Karpas-422 (cell line): ENCODE measurements at regions not wholly inside any gene's neighbourhood (a gene's known extent, or its start where the extent isn't known, plus 50 kb on each side); places are given as distances from the start of the nearest gene placed in this dataset.

ENCODE experiments used
- DNase-seq: peaks from one replicate; pipeline ENCODE4 v3.0.0-alpha.2; 2015
- H2AFZ ChIP-seq: fragments of 200-600 bp; sonication (generic); 2 replicates; pipeline ENCODE4 v1.6.1; 2014; ENCODE audit warnings: antibody characterized with exemption, low read length, mixed read lengths
- H3K27ac ChIP-seq: fragments of 200-600 bp; sonication (generic); 2 replicates; pipeline ENCODE4 v1.5.1; 2014; ENCODE audit warnings: mild to moderate bottlenecking, low read length, moderate library complexity
- H3K27me3 ChIP-seq: fragments of 200-600 bp; sonication (generic); 2 replicates; pipeline ENCODE4 v1.6.1; 2014; ENCODE audit warnings: low read length, mixed read lengths
- H3K36me3 ChIP-seq: fragments of 200-600 bp; sonication (generic); 2 replicates; pipeline ENCODE4 v1.6.1; 2014; ENCODE audit warnings: low read length, mixed read lengths; ENCODE audit not compliant: insufficient read depth
- H3K4me1 ChIP-seq: fragments of 200-600 bp; sonication (generic); 2 replicates; pipeline ENCODE4 v1.6.1; 2014; ENCODE audit warnings: mild to moderate bottlenecking, low read length, mixed read lengths
- H3K4me2 ChIP-seq: fragments of 200-600 bp; sonication (generic); 2 replicates; pipeline ENCODE4 v1.6.1; 2014; ENCODE audit warnings: low read length, low read depth, mild to moderate bottlenecking; ENCODE audit not compliant: poor library complexity, severe bottlenecking
- H3K4me3 ChIP-seq: fragments of 200-600 bp; sonication (generic); 2 replicates; pipeline ENCODE4 v1.5.1; 2014; ENCODE audit warnings: mild to moderate bottlenecking, antibody characterized with exemption, low read length, mixed read lengths
- H3K79me2 ChIP-seq: fragments of 200-600 bp; sonication (generic); 2 replicates; pipeline ENCODE4 v1.6.1; 2014; ENCODE audit warnings: mild to moderate bottlenecking, low read length, mixed read lengths
- H3K9ac ChIP-seq: fragments of 200-600 bp; sonication (generic); 2 replicates; pipeline ENCODE4 v1.6.0; 2014; ENCODE audit warnings: low read length
- H3K9me2 ChIP-seq: fragments of 200-600 bp; sonication (generic), shearing (Covaris generic); replicated peaks from 2 replicates; pipeline ENCODE4 v1.6.0; 2014; ENCODE audit warnings: mild to moderate bottlenecking, low read length, moderate library complexity; ENCODE audit not compliant: insufficient read depth
- H3K9me3 ChIP-seq: fragments of 300-700, 200-600 bp; sonication (generic); 2 replicates; pipeline ENCODE4 v1.6.1; 2014; ENCODE audit warnings: low read length, mixed read lengths
- H4K20me1 ChIP-seq: fragments of 200-600 bp; sonication (generic); 2 replicates; pipeline ENCODE4 v1.6.1; 2014; ENCODE audit warnings: mild to moderate bottlenecking, antibody characterized with exemption, low read length, low read depth; ENCODE audit not compliant: insufficient read depth

DNA sequence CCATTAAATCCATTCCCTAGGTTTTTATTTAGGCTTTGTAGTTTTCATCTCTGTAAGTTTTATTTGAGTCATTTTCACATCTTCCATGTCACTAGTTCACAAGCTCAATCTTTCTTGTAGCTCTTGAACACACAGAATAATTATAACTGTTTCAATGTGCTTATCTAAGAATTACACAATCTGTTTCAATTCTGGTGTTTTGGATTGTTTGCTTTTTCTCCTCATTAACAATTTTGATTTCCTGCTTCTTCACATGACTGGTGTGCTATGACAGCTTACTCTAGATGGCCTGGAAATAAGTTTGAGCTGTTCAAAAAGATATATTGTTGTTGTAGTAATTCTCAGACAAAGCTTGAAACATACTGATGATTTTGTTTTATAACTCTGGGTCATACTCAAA is 1974.1 kb upstream of the NUDT12 start:
- Histone ChIP-seq H3K79me2 (no peaks in the 10 kb centered on the region), H3K27me3 (no peaks in the 10 kb centered on the region), H3K27ac (no peak overlapping the region), H2AFZ (no peak overlapping the region), H3K9me3 (peaks cover 35% of the 10 kb centered on the region), H3K9me2 (no peaks in the 10 kb centered on the region), H3K36me3 (no peaks in the 10 kb centered on the region), H4K20me1 (no peaks in the 10 kb centered on the region), H3K4me2 (no peak overlapping the region), H3K4me1 (no peaks in the 10 kb centered on the region), H3K9ac (no peak overlapping the region), H3K4me3 (no peak overlapping the region)
- no peak for DNase-seq

DNA sequence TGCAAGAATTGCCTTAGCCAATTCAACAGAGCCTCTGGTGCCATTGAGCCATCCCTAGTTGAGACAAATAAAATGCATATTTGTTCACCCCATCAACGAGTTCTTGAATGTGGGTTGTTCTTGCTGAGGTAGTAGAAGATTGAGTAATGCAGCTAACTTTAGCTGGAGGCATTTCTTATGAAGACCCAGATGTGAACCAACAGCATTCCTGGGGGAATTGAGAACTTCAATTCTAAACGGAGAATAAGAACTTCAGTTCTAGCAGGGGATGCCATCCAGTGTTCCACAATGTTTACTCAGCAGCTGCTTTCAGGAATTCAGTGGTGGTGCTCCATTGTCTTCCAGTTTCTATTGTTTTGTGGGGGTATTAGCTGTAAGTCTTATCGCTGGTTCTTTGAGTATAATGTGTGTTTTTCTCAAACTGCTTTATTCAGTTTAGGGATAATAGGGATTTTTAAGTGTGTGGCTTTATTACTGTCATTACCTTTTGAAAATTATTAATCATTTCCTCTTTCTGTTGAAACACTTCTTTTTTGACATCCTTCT is 1968.2 kb upstream of the NUDT12 start:
- Histone ChIP-seq H3K9me2 (no peaks in the 10 kb centered on the region), H3K4me3 (no peak overlapping the region), H3K9me3 (peaks cover 8% of the 10 kb centered on the region), H4K20me1 (no peaks in the 10 kb centered on the region), H3K9ac (no peak overlapping the region), H3K27me3 (no peaks in the 10 kb centered on the region), H2AFZ (no peak overlapping the region), H3K27ac (no peak overlapping the region), H3K4me1 (no peaks in the 10 kb centered on the region), H3K36me3 (no peaks in the 10 kb centered on the region), H3K79me2 (no peaks in the 10 kb centered on the region), H3K4me2 (no peak overlapping the region)
- no peak for DNase-seq

DNA sequence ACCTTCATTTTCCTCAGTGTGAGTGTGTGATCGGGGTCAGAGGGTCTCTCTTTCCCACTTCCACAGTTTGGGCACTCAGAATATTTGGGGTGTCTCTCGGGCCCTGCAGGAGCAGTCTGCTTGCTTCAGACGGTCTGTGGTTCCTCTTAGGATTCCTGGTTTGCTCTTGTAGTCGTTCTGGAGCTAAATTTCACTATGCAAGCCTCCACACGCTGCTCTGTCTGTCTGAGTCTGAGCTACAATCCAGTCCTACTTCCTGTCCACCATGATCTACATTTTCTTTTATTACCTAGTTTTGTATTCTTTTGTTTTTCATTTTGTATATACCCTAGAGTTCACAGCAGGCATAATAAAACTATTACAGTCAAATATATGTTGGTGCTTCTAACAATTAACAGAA is 1967.3 kb upstream of the NUDT12 start:
- no peaks in the 10 kb centered on the region for H3K79me2 ChIP-seq
- no peak overlapping the region for H3K4me2 ChIP-seq

DNA sequence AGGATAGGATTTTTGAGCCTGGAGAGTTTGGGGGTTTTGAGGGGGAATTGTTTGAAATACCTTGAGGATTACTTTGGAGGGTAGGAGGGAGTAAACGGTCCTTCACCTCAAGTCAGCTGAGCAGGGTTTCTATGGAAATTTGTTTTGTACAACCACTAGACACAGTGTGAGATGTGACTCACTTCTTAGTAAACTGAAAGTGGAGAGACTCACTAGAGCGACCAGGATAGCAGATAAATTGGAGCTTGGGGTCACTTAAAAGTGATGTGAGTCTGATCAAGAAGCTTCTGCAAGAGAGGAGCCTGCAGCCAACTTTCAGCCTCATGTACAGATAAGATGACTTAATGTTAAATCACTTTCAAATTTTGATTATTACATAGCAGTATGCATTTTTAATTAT is 1945.9 kb upstream of the NUDT12 start:
- Histone ChIP-seq H3K79me2 (no peaks in the 10 kb centered on the region), H3K9ac (no peak overlapping the region), H3K27ac (no peak overlapping the region), H3K36me3 (no peaks in the 10 kb centered on the region), H4K20me1 (no peaks in the 10 kb centered on the region), H3K4me3 (no peak overlapping the region), H3K4me2 (no peak overlapping the region), H3K4me1 (no peaks in the 10 kb centered on the region), H3K27me3 (no peaks in the 10 kb centered on the region), H3K9me2 (no peaks in the 10 kb centered on the region), H3K9me3 (peaks cover 21% of the 10 kb centered on the region), H2AFZ (no peak overlapping the region)
- DNase-seq: no peak

More for the DNA sequence above, 1967.3 kb upstream of the NUDT12 start:
- H4K20me1 ChIP-seq: no peaks in the 10 kb centered on the region
- H3K9me2 ChIP-seq: no peaks in the 10 kb centered on the region
- H3K9me3 ChIP-seq: peaks cover 8% of the 10 kb centered on the region
- no peaks in the 10 kb centered on the region for H3K36me3 ChIP-seq
- DNase-seq: no peak
- H2AFZ ChIP-seq: no peak overlapping the region
- no peak overlapping the region for H3K27ac ChIP-seq
- H3K9ac ChIP-seq: no peak overlapping the region
- no peaks in the 10 kb centered on the region for H3K27me3 ChIP-seq
- no peak overlapping the region for H3K4me3 ChIP-seq
- no peaks in the 10 kb centered on the region for H3K4me1 ChIP-seq

DNA sequence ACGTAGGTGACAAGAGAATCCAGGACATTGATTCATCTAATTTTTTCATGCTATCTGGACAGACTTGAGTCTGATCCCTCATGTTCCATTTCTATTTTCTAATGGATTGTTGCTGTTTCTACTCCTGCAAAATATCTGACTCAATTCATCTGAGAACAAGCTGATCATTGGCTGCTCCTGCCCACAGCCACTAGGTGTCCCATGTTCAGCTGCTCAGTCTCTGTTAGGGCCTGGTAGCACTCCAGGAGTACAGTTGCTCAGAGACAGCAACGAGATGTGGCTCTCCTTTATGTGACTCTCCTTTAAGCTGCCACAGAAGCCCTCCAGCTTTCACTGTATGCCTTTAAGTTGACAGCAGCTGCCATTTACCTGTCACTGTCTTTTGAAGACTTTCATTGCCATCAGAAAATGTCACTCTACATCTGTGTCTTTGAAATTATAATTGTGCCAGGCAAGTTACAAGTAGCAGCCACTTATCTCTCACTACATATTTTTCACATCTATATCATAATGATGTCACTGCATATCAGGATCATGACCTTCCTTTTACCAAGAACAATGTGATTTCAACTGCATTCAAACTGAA is 1944.2 kb upstream of the NUDT12 start:
- H3K9me2 ChIP-seq: no peaks in the 10 kb centered on the region
- DNase-seq: no peak
- H3K4me1 ChIP-seq: no peaks in the 10 kb centered on the region
- no peaks in the 10 kb centered on the region for H3K27me3 ChIP-seq
- H2AFZ ChIP-seq: no peak overlapping the region
- H3K27ac ChIP-seq: no peak overlapping the region
- no peaks in the 10 kb centered on the region for H4K20me1 ChIP-seq
- peaks cover 26% of the 10 kb centered on the region for H3K9me3 ChIP-seq
- H3K79me2 ChIP-seq: no peaks in the 10 kb centered on the region
- no peak overlapping the region for H3K4me3 ChIP-seq
- H3K4me2 ChIP-seq: no peak overlapping the region
- no peaks in the 10 kb centered on the region for H3K36me3 ChIP-seq
- H3K9ac ChIP-seq: no peak overlapping the region

DNA sequence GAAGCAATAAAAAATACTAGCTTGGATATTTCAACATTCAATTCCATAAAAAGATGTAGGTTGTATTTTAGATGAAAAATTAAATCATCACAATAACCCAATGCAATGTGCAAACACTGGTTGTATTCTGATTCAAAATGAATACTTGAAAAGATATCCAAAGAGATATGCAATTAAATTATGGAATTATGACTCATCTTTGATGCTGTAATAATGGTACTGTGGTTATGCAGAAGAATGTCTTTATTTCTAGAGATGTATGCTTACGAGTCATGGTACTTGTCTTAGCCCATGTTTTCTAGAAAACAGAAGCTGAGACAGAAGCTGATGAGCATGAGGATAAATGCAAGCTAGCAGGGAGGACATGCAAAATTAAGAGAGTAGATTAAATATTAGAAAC is 1941.4 kb upstream of the NUDT12 start:
- Histone ChIP-seq H3K4me2 (no peak overlapping the region), H3K4me3 (no peak overlapping the region), H3K27ac (no peak overlapping the region), H3K9me3 (peaks cover 40% of the 10 kb centered on the region), H3K9ac (no peak overlapping the region), H3K36me3 (no peaks in the 10 kb centered on the region; the same call in 1 of the 2 replicates), H3K79me2 (no peaks in the 10 kb centered on the region), H2AFZ (no peak overlapping the region), H3K4me1 (no peaks in the 10 kb centered on the region), H4K20me1 (no peaks in the 10 kb centered on the region), H3K9me2 (no peaks in the 10 kb centered on the region), H3K27me3 (no peaks in the 10 kb centered on the region)
- DNase-seq: no peak

DNA sequence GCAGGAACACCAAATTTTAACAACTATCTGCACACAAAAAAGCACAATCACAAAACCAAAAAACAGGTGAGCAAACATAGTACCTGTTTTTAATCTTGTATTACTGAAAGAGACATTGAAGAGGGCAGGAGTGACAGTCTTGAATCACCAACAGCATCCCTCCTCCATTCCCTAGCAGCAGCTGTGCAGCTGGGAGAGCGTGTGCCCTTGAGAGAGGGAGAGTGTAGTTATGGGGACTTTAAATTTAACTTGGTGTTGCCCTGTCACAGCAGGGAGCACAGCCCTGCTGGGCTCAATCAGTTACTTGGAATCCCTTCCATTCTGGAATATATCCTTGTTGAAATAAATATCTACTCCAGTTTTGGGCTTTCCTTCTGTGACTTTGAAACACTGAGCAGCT is 1938.7 kb upstream of the NUDT12 start:
- Histone ChIP-seq H3K9ac (no peak overlapping the region), H2AFZ (no peak overlapping the region), H3K4me1 (no peaks in the 10 kb centered on the region), H3K27ac (no peak overlapping the region), H3K27me3 (no peaks in the 10 kb centered on the region), H3K9me3 (peaks cover 36% of the 10 kb centered on the region), H3K79me2 (no peaks in the 10 kb centered on the region), H3K4me2 (no peak overlapping the region), H4K20me1 (no peaks in the 10 kb centered on the region), H3K36me3 (no peaks in the 10 kb centered on the region; the same call in 1 of the 2 replicates), H3K4me3 (no peak overlapping the region), H3K9me2 (no peaks in the 10 kb centered on the region)
- DNase-seq: no peak

DNA sequence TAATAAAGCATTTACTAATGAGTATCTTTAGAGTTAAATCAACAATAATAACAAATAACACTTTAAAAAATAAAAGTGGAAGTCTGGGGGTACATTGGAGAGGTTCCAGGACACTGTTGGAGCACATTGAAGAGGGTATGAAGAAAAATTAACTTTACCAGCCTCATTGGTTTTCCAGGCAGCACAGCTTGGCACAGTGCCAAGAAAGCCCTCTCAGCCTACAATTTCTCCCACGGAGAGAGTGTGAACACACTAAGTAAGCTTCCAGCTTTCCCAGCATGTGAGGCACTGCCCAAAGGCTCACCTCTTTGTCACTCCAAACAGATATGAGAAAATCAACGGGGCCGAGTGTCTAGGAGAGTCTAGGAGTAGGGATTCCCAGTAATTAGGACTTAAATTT is 1912.8 kb upstream of the NUDT12 start:
- DNase-seq: no peak
- H3K4me1 ChIP-seq: no peaks in the 10 kb centered on the region
- no peak overlapping the region for H3K4me2 ChIP-seq
- H3K4me3 ChIP-seq: no peak overlapping the region
- no peak overlapping the region for H2AFZ ChIP-seq
- H3K27me3 ChIP-seq: no peaks in the 10 kb centered on the region
- no peaks in the 10 kb centered on the region for H3K36me3 ChIP-seq
- no peak overlapping the region for H3K9ac ChIP-seq
- no peaks in the 10 kb centered on the region for H3K9me2 ChIP-seq
- no peak overlapping the region for H3K27ac ChIP-seq
- H3K79me2 ChIP-seq: no peaks in the 10 kb centered on the region
- no peaks in the 10 kb centered on the region for H4K20me1 ChIP-seq
- H3K9me3 ChIP-seq: peaks cover 33% of the 10 kb centered on the region
